OCI-LY7 (cell line): ENCODE measurements at regions not wholly inside any gene's neighbourhood (a gene's known extent, or its start where the extent isn't known, plus 50 kb on each side); places are given as distances from the start of the nearest gene placed in this dataset.

Experiments used
- BruUV-seq: library from RNA; stranded (reverse); fragments of 400-500 nt; replicated peaks from 2 replicates; lab custom pipeline; 2021; lab: Mats Ljungman, UMichigan
- CTCF ChIA-PET: fragments of 300-600 bp; sonication (Branson Sonifier 250); formaldehyde crosslinking; loops from one replicate; lab custom pipeline; 2022; ENCODE audit warnings: antibody characterized with exemption; ENCODE audit not compliant: unreplicated experiment; lab: Charles Lee
- POLR2A ChIA-PET: fragments of 300-600 bp; sonication (Branson Sonifier 250); formaldehyde crosslinking; loops from one replicate; lab custom pipeline; 2022; ENCODE audit warnings: antibody characterized with exemption; lab: Charles Lee
- DNase-seq: peaks from one replicate; pipeline ENCODE4 v3.0.0-alpha.2; 2015; ENCODE audit warnings: low spot score
- H2AFZ ChIP-seq: fragments of 200-600 bp; sonication (generic), shearing (Covaris generic); 2 replicates; pipeline ENCODE4 v1.6.1; 2014; ENCODE audit warnings: mild to moderate bottlenecking, antibody characterized with exemption, low read length, moderate library complexity
- H3K27ac ChIP-seq: fragments of 200-600 bp; sonication (generic); 2 replicates; pipeline ENCODE4 v1.5.1; 2014; ENCODE audit warnings: mixed run types, low read depth, mild to moderate bottlenecking, moderate library complexity, low read length, inconsistent platforms; ENCODE audit not compliant: poor library complexity, severe bottlenecking
- H3K36me3 ChIP-seq: fragments of 200-600 bp; sonication (generic); 2 replicates; pipeline ENCODE4 v1.6.1; 2014; ENCODE audit warnings: mild to moderate bottlenecking, antibody characterized with exemption, low read length, moderate library complexity, mixed read lengths; ENCODE audit not compliant: insufficient read depth
- H3K4me1 ChIP-seq: fragments of 200-600 bp; sonication (generic); 2 replicates; pipeline ENCODE4 v1.5.1; 2014; ENCODE audit warnings: mild to moderate bottlenecking, low read length; ENCODE audit not compliant: insufficient read depth, poor library complexity, severe bottlenecking
- H3K4me2 ChIP-seq: fragments of 200-600 bp; sonication (generic); 2 replicates; pipeline ENCODE4 v1.6.1; 2014; ENCODE audit warnings: mild to moderate bottlenecking, low read length
- H3K4me3 ChIP-seq: fragments of 200-600 bp; sonication (generic); 2 replicates; pipeline ENCODE4 v1.5.1; 2014; ENCODE audit warnings: mild to moderate bottlenecking, low read depth, low read length; ENCODE audit not compliant: poor library complexity, severe bottlenecking
- H3K79me2 ChIP-seq: fragments of 200-600 bp; sonication (generic); 2 replicates; pipeline ENCODE4 v1.6.1; 2016; ENCODE audit warnings: low read depth, mild to moderate bottlenecking, low read length, moderate library complexity, mixed read lengths; ENCODE audit not compliant: insufficient read depth
- H3K9me2 ChIP-seq: fragments of 200-600 bp; sonication (generic); 2 replicates; pipeline ENCODE4 v1.6.1; 2016; ENCODE audit warnings: mild to moderate bottlenecking, low read length, mixed read lengths; ENCODE audit not compliant: insufficient read depth
- H3K9me3 ChIP-seq: fragments of 200-600 bp; sonication (generic); 2 replicates; pipeline ENCODE4 v1.6.1; 2014; ENCODE audit warnings: mild to moderate bottlenecking, mixed run types, low read length, mixed read lengths
- H4K20me1 ChIP-seq: fragments of 200-600 bp; sonication (generic); 2 replicates; pipeline ENCODE4 v1.6.1; 2014; ENCODE audit warnings: mild to moderate bottlenecking, antibody characterized with exemption, low read length, moderate library complexity, mixed read lengths; ENCODE audit not compliant: insufficient read depth
- CTCF ChIP-seq: fragments of 200-600 bp; sonication (generic); conservative IDR thresholded peaks from 2 replicates; pipeline ENCODE4 v1.5.1; 2014; ENCODE audit warnings: mild to moderate bottlenecking, antibody characterized with exemption, low read length, moderate library complexity, mixed read lengths
- EZH2phosphoT487 ChIP-seq: fragments of 200-600 bp; sonication (generic); IDR thresholded peaks from 2 replicates; pipeline ENCODE4 v1.6.1; 2018; ENCODE audit warnings: low read depth, borderline replicate concordance, mild to moderate bottlenecking, mixed run types, antibody characterized with exemption, low read length, moderate library complexity, mixed read lengths
- intact Hi-C: fragments of 100-400 bp; cut with micrococcal nuclease; formaldehyde crosslinking; loops from one replicate; pipeline ENCODE4 v1.10.0; 2022; ENCODE audit not compliant: unreplicated experiment

- Histone ChIP-seq H3K27ac (no peak overlapping the region), H2AFZ (no peak overlapping the region), H3K79me2 (no peaks in the 10 kb centered on the region), H3K4me3 (no peak overlapping the region), H3K9me2 (no peaks in the 10 kb centered on the region), H4K20me1 (no peaks in the 10 kb centered on the region), H3K36me3 (no peaks in the 10 kb centered on the region), H3K9me3 (no peaks in the 10 kb centered on the region), H3K4me1 (no peaks in the 10 kb centered on the region), H3K4me2 (no peak overlapping the region)
- ChIA-PET POLR2A (no interaction called here), CTCF (no interaction called here)
- intact Hi-C loops, result no loop called here
- no TSS peak for BruUV-seq
- TF ChIP-seq CTCF, result no peak
- no peak for TF ChIP-seq EZH2phosphoT487
- no peak for DNase-seq
Observed at GRCh38 chr13:109631069-109631468, 155.3 kb downstream of the IRS2 start.

GRCh38 chr13:109630271-109630670, 156.1 kb downstream of the IRS2 start:
- ChIA-PET POLR2A (no interaction called here), CTCF (no interaction called here)
- no peaks in the 10 kb centered on the region for H3K36me3 ChIP-seq
- H4K20me1 ChIP-seq, result no peaks in the 10 kb centered on the region
- no peaks in the 10 kb centered on the region for H3K4me1 ChIP-seq
- no peaks in the 10 kb centered on the region for H3K79me2 ChIP-seq
- no peak for DNase-seq
- no peaks in the 10 kb centered on the region for H3K9me3 ChIP-seq
- no peak overlapping the region for H2AFZ ChIP-seq
- BruUV-seq, result no TSS peak
- H3K9me2 ChIP-seq, result no peaks in the 10 kb centered on the region
- no peak overlapping the region for H3K4me2 ChIP-seq
- no peak overlapping the region for H3K4me3 ChIP-seq
- no peak for TF ChIP-seq EZH2phosphoT487
- no peak for TF ChIP-seq CTCF
- intact Hi-C loops, result no loop called here
- no peak overlapping the region for H3K27ac ChIP-seq

- CTCF ChIA-PET, result no interaction called here
- H3K9me2 ChIP-seq, result no peaks in the 10 kb centered on the region
- H4K20me1 ChIP-seq, result no peaks in the 10 kb centered on the region
- TF ChIP-seq CTCF, result no peak
- TF ChIP-seq EZH2phosphoT487, result no peak
- POLR2A ChIA-PET, result no interaction called here
- H3K27ac ChIP-seq, result no peak overlapping the region
- no peak overlapping the region for H2AFZ ChIP-seq
- no TSS peak for BruUV-seq
- no peaks in the 10 kb centered on the region for H3K9me3 ChIP-seq
- H3K36me3 ChIP-seq, result no peaks in the 10 kb centered on the region
- no peak for DNase-seq
- no peak overlapping the region for H3K4me2 ChIP-seq
- H3K4me3 ChIP-seq, result no peak overlapping the region
- intact Hi-C loops, result no loop called here
- H3K79me2 ChIP-seq, result no peaks in the 10 kb centered on the region
- H3K4me1 ChIP-seq, result no peaks in the 10 kb centered on the region
Observed at GRCh38 chr13:109629737-109630136, 156.6 kb downstream of the IRS2 start.
